Nucleus accumbens (tissue), 56 donors: ENCODE measurements at regions not wholly inside any gene's neighbourhood (a gene's known extent, or its start where the extent isn't known, plus 50 kb on each side); places are given as distances from the start of the nearest gene placed in this dataset.

Experiments used
- DNase-seq, 56 donors: peaks; one replicate each; lab custom pipeline; 2025; lab: John Stamatoyannopoulos, UW

GRCh38 chr5:103434057-103434456, 128.5 kb downstream of the NUDT12 start:
- no peak for DNase-seq

- no peak for DNase-seq
These were observed 129.4 kb downstream of the NUDT12 start for GRCh38 chr5:103433211-103433610.

DNA sequence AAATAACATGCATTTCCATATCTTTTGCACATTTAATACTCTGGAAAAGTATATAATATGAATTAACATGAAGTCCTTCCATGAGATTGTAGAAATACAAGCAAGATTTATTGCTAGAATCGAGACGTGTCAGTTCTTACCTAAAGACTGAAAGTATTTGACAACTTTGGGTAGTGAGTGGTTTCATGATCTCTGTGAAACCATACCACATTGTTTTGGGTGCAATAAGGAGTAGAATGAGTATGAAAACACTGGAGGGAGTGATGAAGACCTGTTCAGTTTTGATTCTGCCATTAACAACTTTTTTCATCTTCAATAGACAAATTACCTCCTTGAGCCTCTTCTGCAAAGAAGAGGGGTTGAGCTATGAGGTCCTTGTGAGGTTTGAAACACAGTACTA, 133.7 kb downstream of the NUDT12 start:
- no peak for DNase-seq

DNA sequence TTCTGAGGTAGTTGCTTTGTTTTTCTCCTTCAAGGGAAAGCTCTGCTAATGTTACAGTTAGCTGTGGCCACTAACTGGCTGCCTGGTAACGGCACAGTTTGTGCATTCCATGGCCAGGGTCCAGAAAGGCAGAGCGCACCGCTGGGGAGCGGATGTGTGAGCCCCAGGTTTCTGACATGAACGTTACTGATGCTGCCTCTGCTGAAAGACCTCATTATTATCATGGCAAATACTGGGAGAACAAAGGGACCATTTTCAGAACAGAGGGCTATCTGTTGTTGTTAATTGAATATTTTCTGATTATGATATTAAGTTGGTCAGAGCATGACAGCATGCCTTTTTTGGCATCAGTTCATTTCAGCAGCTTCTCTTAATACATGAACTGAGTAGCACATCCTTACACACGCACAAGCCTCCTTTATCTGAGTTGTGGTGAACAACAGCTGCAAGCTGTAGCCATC, 134.1 kb downstream of the NUDT12 start:
- peak in 22 of 56 donors; percentile 1 to 45 (median 10) for DNase-seq

DNA sequence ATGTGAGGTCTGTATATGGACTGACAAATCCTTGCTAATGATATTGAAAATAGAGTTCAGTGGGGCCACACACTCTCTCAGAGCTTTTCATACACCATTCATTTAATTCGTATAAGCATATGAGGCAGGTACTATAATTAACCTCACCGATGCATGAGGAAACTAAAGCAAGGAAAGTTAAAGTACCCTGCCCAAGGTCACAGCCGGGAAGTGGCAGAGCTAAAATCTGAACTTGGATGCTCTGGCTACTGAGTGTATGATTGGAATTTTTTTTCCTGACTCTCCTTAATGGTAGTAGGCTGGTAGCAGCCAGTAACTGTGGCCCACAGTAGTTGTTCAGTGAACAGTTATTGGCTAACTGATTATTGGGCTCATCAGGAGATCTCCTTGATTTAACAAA, 135.3 kb downstream of the NUDT12 start:
- no peak for DNase-seq

GRCh38 chr5:103425686-103426454, 136.7 kb downstream of the NUDT12 start:
- DNase-seq: no peak

GRCh38 chr5:103424453-103425205, 138.0 kb downstream of the NUDT12 start:
- no peak for DNase-seq

DNA sequence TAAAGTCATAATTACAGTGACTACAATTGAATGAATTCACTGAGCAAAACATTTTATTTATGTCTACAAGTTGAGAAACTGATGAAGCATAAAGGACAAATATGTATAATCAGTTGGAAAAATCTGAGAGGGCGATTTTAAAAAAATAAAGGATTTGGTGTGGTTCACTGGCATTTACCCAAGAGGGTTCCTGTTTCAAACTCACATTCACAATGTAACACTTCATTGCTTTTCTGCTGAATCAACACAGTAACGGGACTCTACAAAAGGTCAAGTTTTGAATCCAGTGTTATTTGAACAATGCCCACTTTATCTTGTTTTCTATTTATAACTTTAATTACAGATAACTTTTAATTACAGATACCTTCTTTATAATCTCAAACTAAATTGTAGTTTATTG, 138.6 kb downstream of the NUDT12 start:
- DNase-seq: no peak

GRCh38 chr5:103422756-103423155, 139.8 kb downstream of the NUDT12 start:
- DNase-seq: no peak

GRCh38 chr5:103414604-103415003, 148.0 kb downstream of the NUDT12 start:
- no peak for DNase-seq

- no peak for DNase-seq
These were observed 150.9 kb downstream of the NUDT12 start for GRCh38 chr5:103411711-103412110.

GRCh38 chr5:103410172-103410571, 151.6 kb downstream of the MACIR start:
- DNase-seq: no peak

GRCh38 chr5:103409013-103409670, 150.6 kb downstream of the MACIR start:
- no peak for DNase-seq

GRCh38 chr5:103408408-103408807, 149.8 kb downstream of the MACIR start:
- no peak for DNase-seq

DNA sequence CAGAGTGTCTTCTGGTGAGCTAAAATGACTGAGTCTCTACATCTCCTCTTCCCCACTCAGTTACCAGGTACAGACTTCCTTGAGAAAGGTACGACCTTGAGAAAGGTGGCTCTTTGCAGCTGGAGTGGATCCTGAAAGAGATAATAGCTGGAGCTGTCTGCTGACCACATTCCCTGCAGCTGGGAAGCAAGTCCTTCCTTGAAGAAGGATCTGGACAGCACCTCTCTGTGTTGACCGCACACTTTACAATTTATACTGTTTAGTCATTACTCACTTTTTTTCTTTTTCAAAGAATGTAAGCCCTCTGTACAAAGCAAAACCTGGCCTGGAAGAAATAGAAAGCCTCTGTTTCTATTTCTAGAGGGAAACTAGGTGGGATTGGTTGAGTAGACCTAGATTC, 148.8 kb downstream of the MACIR start:
- no peak for DNase-seq

- no peak for DNase-seq
These were observed 145.9 kb downstream of the MACIR start for GRCh38 chr5:103404483-103404882.

- DNase-seq: no peak
These were observed 144.3 kb downstream of the MACIR start for GRCh38 chr5:103402851-103403250.

DNA sequence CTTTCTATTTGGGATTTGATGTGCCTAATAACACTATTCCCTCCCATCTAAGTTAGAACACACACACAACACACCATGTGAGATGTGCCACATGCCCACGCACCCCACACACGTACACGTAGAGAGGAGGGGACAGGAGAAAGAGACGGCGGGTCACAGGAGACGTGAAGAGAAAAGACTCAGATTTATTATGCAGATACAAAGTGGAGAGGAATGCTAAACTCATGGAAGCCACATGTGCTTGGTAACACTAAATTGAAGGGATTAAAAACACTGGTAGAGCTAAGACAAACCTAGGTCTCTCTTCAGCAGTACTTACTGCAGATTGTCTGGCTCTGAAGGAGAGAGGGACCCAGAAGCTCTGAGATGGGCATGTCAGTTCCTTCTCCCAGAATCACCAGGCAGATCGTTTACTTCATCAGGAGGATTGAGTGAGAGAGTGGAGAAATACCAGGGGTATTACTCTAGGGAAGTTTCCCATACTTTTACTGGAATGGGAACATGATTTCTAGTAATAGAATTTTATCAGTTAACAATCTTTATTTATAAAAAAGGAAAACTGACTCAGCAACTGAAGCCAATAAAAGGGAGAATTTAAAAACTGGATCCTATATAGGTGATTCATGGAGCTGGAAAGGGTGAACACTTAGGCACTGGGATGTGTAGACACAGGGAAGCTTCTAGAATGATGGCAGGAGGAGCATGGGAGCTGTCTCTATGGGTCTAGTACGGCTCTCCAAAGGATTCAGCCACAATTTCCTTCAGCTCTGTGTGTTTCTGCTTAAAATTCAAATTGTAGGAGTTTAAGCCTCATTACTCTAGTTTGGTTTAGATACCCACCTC, 139.4 kb downstream of the MACIR start:
- DNase-seq: no peak

DNA sequence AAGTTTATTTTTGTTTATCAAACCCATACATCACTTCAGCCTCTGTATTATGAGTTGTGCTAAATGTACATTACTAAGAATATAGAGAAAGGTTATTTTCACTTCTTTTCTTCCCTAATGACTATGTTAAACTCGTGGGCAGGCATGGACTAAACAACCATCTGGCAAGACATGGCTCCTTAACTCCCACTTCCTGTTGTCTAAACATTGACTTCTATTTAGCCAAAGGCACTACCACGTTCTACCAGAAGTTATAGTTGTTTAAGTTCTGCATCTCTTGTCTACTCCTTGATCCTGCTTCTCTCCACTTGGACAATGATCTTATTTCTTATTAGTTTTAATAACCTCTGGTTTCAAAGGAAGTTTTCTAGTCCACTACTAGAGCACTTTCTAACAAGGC, 136.1 kb downstream of the MACIR start:
- no peak for DNase-seq

GRCh38 chr5:103393101-103393754, 134.7 kb downstream of the MACIR start:
- peak in 1 of 56 donors; percentile 19 for DNase-seq
